ENCODE measurements at regions not wholly inside any gene's neighbourhood (a gene's known extent, or its start where the extent isn't known, plus 50 kb on each side); places are given as distances from the start of the nearest gene placed in this dataset.
"Not testable (repeated sequence)": the region's sequence is repeated elsewhere in the genome, so short reads cannot be mapped to it uniquely, and the experiment has no call there.

DNA sequence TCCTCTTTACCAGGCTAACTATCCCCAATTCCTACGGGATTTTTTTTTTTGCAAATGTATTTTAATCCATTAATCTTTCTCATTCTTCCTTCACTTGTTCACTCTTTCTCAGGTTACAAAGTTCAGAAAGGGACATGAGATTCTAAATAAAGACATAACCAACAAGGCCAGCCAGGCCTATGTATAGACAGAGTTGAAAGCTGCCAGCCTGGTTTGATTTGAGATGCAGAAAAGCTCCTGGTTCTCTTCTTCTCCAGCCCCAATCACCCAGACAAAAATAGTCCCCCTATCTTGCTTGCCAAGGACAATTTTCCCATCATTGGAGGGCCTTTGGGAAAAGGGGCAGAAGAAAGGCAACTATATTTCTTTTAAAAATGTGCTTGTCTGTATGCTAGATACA is 398.8 kb downstream of the NFIB start:
- Histone ChIP-seq H3K4me3 (ENCODE audit: insufficient read depth, low read length) (no peak overlapping the region), H2AFZ (ENCODE audit: low read length) (no peak overlapping the region), H4K20me1 (ENCODE audit: insufficient read depth, low read length) (no peaks in the 10 kb centered on the region), H3K27me3 (ENCODE audit: insufficient read depth, low read length) (peaks cover 3% of the 10 kb centered on the region), H3K79me2 (ENCODE audit: insufficient read depth, low read length) (no peaks in the 10 kb centered on the region), H3K9me3 (ENCODE audit: low read depth, low read length) (no peaks in the 10 kb centered on the region), H3K27ac (ENCODE audit: low read depth, low read length) (no peak overlapping the region), H3K36me3 (ENCODE audit: insufficient read depth, low read length) (no peaks in the 10 kb centered on the region), H3K4me1 (ENCODE audit: insufficient read depth, low read length) (peaks cover 3% of the 10 kb centered on the region), H3K4me2 (ENCODE audit: insufficient read depth, low read length) (no peak overlapping the region)
- DNase-seq (ENCODE audit: insufficient read length, low spot score, missing footprints) = no peak
- TF ChIP-seq CTCF (IDR thresholded peaks at IDR 0.05; ENCODE audit: extremely low read depth, low read depth, low read length) = no peak

- no peaks in the 10 kb centered on the region for H4K20me1 ChIP-seq (ENCODE audit: insufficient read depth, low read length)
- H3K9me3 ChIP-seq (ENCODE audit: low read depth, low read length) = no peaks in the 10 kb centered on the region
- no peak for TF ChIP-seq CTCF (IDR thresholded peaks at IDR 0.05; ENCODE audit: extremely low read depth, low read depth, low read length)
- no peak overlapping the region for H3K27ac ChIP-seq (ENCODE audit: low read depth, low read length)
- no peak overlapping the region for H3K4me2 ChIP-seq (ENCODE audit: insufficient read depth, low read length)
- DNase-seq (ENCODE audit: insufficient read length, low spot score, missing footprints) = no peak
- H3K4me3 ChIP-seq (ENCODE audit: insufficient read depth, low read length) = no peak overlapping the region
- H3K4me1 ChIP-seq (ENCODE audit: insufficient read depth, low read length) = peaks cover 3% of the 10 kb centered on the region
- H3K36me3 ChIP-seq (ENCODE audit: insufficient read depth, low read length) = no peaks in the 10 kb centered on the region
- H3K27me3 ChIP-seq (ENCODE audit: insufficient read depth, low read length) = peaks cover 3% of the 10 kb centered on the region
- H2AFZ ChIP-seq (ENCODE audit: low read length) = no peak overlapping the region
- H3K79me2 ChIP-seq (ENCODE audit: insufficient read depth, low read length) = no peaks in the 10 kb centered on the region
Measured at GRCh38 chr9:13911473-13911872, 402.5 kb downstream of the NFIB start.

DNA sequence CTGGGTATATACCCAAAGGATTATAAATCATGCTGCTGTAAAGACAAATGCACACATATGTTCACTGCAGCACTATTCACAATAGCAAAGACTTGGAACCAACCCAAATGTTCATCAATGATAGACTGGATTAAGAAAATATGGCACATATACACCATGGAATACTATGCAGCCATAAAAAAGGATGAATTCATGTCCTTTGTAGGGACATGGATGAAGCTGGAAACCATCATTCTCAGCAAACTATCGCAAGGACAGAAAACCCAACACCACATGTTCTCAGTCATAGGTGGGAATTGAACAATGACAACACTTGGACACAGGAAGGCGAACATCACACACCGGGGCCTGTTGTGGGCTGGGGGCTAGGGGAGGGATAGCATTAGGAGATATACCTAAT is 406.1 kb downstream of the NFIB start:
- H2AFZ ChIP-seq (ENCODE audit: low read length); H3K79me2 ChIP-seq (ENCODE audit: insufficient read depth, low read length); H3K27me3 ChIP-seq (ENCODE audit: insufficient read depth, low read length); H3K27ac ChIP-seq (ENCODE audit: low read depth, low read length); H4K20me1 ChIP-seq (ENCODE audit: insufficient read depth, low read length); DNase-seq (ENCODE audit: insufficient read length, low spot score, missing footprints); H3K4me3 ChIP-seq (ENCODE audit: insufficient read depth, low read length); H3K4me1 ChIP-seq (ENCODE audit: insufficient read depth, low read length); H3K36me3 ChIP-seq (ENCODE audit: insufficient read depth, low read length); H3K9me3 ChIP-seq (ENCODE audit: low read depth, low read length); H3K4me2 ChIP-seq (ENCODE audit: insufficient read depth, low read length): not testable (repeated sequence)

GRCh38 chr9:13904746-13905145 is 409.2 kb downstream of the NFIB start:
- Histone ChIP-seq H3K79me2 (ENCODE audit: insufficient read depth, low read length) (no peaks in the 10 kb centered on the region), H2AFZ (ENCODE audit: low read length) (no peak overlapping the region), H3K36me3 (ENCODE audit: insufficient read depth, low read length) (no peaks in the 10 kb centered on the region), H3K4me2 (ENCODE audit: insufficient read depth, low read length) (no peak overlapping the region), H4K20me1 (ENCODE audit: insufficient read depth, low read length) (no peaks in the 10 kb centered on the region), H3K27me3 (ENCODE audit: insufficient read depth, low read length) (no peaks in the 10 kb centered on the region), H3K9me3 (ENCODE audit: low read depth, low read length) (no peaks in the 10 kb centered on the region), H3K4me3 (ENCODE audit: insufficient read depth, low read length) (no peak overlapping the region), H3K4me1 (ENCODE audit: insufficient read depth, low read length) (peaks cover 3% of the 10 kb centered on the region), H3K27ac (ENCODE audit: low read depth, low read length) (no peak overlapping the region)
- TF ChIP-seq CTCF (IDR thresholded peaks at IDR 0.05; ENCODE audit: extremely low read depth, low read depth, low read length) = no peak
- DNase-seq (ENCODE audit: insufficient read length, low spot score, missing footprints) = no peak

DNA sequence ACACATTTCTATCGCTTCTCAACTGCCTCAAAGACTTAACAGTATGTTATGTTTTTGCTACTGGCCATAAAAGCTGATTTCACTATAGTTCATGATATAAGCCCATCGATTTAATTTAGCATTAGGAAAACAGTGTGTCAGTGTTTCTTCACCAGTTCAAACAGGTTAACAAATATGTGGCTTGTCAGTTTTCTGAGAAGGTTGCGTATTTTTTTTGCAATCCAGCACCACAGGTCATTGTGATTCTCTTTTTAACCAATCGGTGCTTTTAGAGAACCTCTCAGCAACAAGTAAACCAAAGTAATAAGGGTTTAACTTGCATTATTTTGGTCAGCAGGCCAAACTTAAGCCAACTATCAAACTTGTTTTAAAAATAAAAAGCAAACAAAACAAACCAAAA is 409.6 kb downstream of the NFIB start:
- DNase-seq (ENCODE audit: insufficient read length, low spot score, missing footprints) = no peak
- H3K4me1 ChIP-seq (ENCODE audit: insufficient read depth, low read length) = peaks cover 3% of the 10 kb centered on the region
- H3K4me3 ChIP-seq (ENCODE audit: insufficient read depth, low read length) = no peak overlapping the region
- H3K27ac ChIP-seq (ENCODE audit: low read depth, low read length) = no peak overlapping the region
- no peaks in the 10 kb centered on the region for H3K79me2 ChIP-seq (ENCODE audit: insufficient read depth, low read length)
- H3K27me3 ChIP-seq (ENCODE audit: insufficient read depth, low read length) = no peaks in the 10 kb centered on the region
- H3K4me2 ChIP-seq (ENCODE audit: insufficient read depth, low read length) = no peak overlapping the region
- H3K36me3 ChIP-seq (ENCODE audit: insufficient read depth, low read length) = no peaks in the 10 kb centered on the region
- peak overlapping the region; percentile 12 for H2AFZ ChIP-seq (ENCODE audit: low read length)
- H4K20me1 ChIP-seq (ENCODE audit: insufficient read depth, low read length) = no peaks in the 10 kb centered on the region
- H3K9me3 ChIP-seq (ENCODE audit: low read depth, low read length) = no peaks in the 10 kb centered on the region
- no peak for TF ChIP-seq CTCF (IDR thresholded peaks at IDR 0.05; ENCODE audit: extremely low read depth, low read depth, low read length)

Data from osteoblast (primary cell).